CD4-positive, alpha-beta T cell (primary cell): ENCODE measurements at regions not wholly inside any gene's neighbourhood (a gene's known extent, or its start where the extent isn't known, plus 50 kb on each side); places are given as distances from the start of the nearest gene placed in this dataset.

Experiments
- ATAC-seq: fragments of 200-7000 bp; cut with Tn5 transposase; one replicate; pipeline ENCODE4 v1.10.0; 2022; ENCODE audit warnings: mild to moderate bottlenecking; ENCODE audit not compliant: poor library complexity
- CTCF ChIA-PET: fragments of 350-600 bp; sonication (Branson Sonifier 250); formaldehyde crosslinking; loops from one replicate; lab custom pipeline; 2021; ENCODE audit warnings: antibody characterized with exemption, inconsistent platforms; lab: Charles Lee
- POLR2A ChIA-PET: fragments of 350-600 bp; sonication (Branson Sonifier 250); formaldehyde crosslinking; loops from one replicate; lab custom pipeline; 2021; ENCODE audit warnings: antibody characterized with exemption, inconsistent platforms; lab: Charles Lee
- DNase-seq, 14 experiments: peaks; one replicate each; pipeline ENCODE4 v3.0.0-alpha.2; 2013 to 2020; ENCODE audit warnings: mixed read lengths in 2 of 14
- H3K27ac ChIP-seq, 2 donors: one replicate each; pipeline versions ENCODE4 v1.5.1 to v1.7.0; 2013; ENCODE audit warnings: low read length in 2 of 2, low read depth in 1 of 2, mild to moderate bottlenecking in 1 of 2
- H3K27me3 ChIP-seq, 2 experiments: 1 replicate in 1 of 2; 2 replicates in 1 of 2; pipeline versions ENCODE4 v1.6.1 to v1.7.0; 2013; ENCODE audit warnings: low read length in 2 of 2, control low read depth in 1 of 2, mild to moderate bottlenecking in 1 of 2, moderate library complexity in 1 of 2; ENCODE audit not compliant: insufficient read depth in 2 of 2, control insufficient read depth in 1 of 2
- H3K36me3 ChIP-seq: one replicate; pipeline ENCODE4 v1.6.1; 2013; ENCODE audit warnings: low read length, control low read depth; ENCODE audit not compliant: insufficient read depth
- H3K4me1 ChIP-seq: one replicate; pipeline ENCODE4 v1.6.1; 2013; ENCODE audit warnings: low read length, control low read depth; ENCODE audit not compliant: insufficient read depth
- H3K4me3 ChIP-seq: one replicate; pipeline ENCODE4 v1.5.1; 2013; ENCODE audit warnings: mild to moderate bottlenecking, low read length, moderate library complexity
- H3K9me3 ChIP-seq, 2 experiments: 1 replicate in 1 of 2; 2 replicates in 1 of 2; pipeline versions ENCODE4 v1.6.1 to v1.7.0; 2013; ENCODE audit warnings: low read length in 2 of 2, mild to moderate bottlenecking in 2 of 2, control low read depth in 1 of 2, moderate library complexity in 1 of 2; ENCODE audit not compliant: control insufficient read depth in 1 of 2, insufficient read depth in 1 of 2
- H3K27ac Mint-ChIP-seq: one replicate; pipeline ENCODE4 v1.8.0; 2020; ENCODE audit warnings: mixed read lengths
- H3K27me3 Mint-ChIP-seq: one replicate; pipeline ENCODE4 v1.8.0; 2021; ENCODE audit warnings: mixed read lengths
- H3K36me3 Mint-ChIP-seq: one replicate; pipeline ENCODE4 v1.8.0; 2021; ENCODE audit warnings: low read depth, mixed read lengths
- H3K4me1 Mint-ChIP-seq: one replicate; pipeline ENCODE4 v1.8.0; 2021; ENCODE audit warnings: low read depth, mixed read lengths
- H3K4me3 Mint-ChIP-seq: one replicate; pipeline ENCODE4 v1.8.0; 2020; ENCODE audit warnings: mild to moderate bottlenecking, mixed read lengths
- H3K9me3 Mint-ChIP-seq: one replicate; pipeline ENCODE4 v1.8.0; 2020; ENCODE audit warnings: mixed read lengths
- intact Hi-C, 2 experiments: fragments of 100-400 bp; cut with DNase I in 1 of 2; cut with micrococcal nuclease in 1 of 2; formaldehyde crosslinking; loops; one replicate each; pipeline versions ENCODE4 v1.15.1 to v1.9.0; 2023 to 2025; cut with DNase I, micrococcal nuclease
- TF ChIP-seq, protein P1 (sequence below): fragments of 200-600 bp; IDR thresholded peaks from one replicate; pipeline ENCODE4 v1.8.0; 2022; ENCODE audit warnings: antibody characterized with exemption, mild to moderate bottlenecking

DNA sequence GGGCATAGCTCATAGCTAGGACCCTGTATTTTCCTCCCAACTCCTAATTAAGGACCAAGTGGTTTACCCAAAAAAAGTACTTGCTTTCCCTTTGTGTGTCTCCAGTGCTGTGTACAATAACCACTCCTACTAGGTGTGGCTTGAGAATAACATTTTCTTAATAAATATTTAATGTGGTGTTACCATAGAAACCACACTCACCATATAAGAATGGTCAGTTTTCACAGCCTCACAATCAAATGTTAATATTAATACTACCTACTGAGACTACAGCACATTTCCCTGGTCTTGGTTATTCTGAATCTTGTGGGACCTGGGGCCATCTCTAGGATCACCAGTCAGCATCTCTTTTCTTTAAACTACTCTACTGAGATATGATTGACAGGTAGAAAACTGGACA is 83.5 kb upstream of the BCAR3 start:
- TF ChIP-seq, protein P1, sequence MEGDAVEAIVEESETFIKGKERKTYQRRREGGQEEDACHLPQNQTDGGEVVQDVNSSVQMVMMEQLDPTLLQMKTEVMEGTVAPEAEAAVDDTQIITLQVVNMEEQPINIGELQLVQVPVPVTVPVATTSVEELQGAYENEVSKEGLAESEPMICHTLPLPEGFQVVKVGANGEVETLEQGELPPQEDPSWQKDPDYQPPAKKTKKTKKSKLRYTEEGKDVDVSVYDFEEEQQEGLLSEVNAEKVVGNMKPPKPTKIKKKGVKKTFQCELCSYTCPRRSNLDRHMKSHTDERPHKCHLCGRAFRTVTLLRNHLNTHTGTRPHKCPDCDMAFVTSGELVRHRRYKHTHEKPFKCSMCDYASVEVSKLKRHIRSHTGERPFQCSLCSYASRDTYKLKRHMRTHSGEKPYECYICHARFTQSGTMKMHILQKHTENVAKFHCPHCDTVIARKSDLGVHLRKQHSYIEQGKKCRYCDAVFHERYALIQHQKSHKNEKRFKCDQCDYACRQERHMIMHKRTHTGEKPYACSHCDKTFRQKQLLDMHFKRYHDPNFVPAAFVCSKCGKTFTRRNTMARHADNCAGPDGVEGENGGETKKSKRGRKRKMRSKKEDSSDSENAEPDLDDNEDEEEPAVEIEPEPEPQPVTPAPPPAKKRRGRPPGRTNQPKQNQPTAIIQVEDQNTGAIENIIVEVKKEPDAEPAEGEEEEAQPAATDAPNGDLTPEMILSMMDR = no peak
- Histone ChIP-seq H3K36me3 (no peaks in the 10 kb centered on the region), H3K27ac (no peak overlapping the region), H3K9me3 (no peaks in the 10 kb centered on the region), H3K27me3 (no peaks in the 10 kb centered on the region), H3K4me3 (no peak overlapping the region), H3K4me1 (peaks cover 6% of the 10 kb centered on the region)
- intact Hi-C loops = no loop called here
- no peaks in the 10 kb centered on the region for H3K9me3 Mint-ChIP-seq
- no peaks in the 10 kb centered on the region for H3K36me3 Mint-ChIP-seq
- H3K4me3 Mint-ChIP-seq = no peak overlapping the region
- H3K4me1 Mint-ChIP-seq = peaks cover 14% of the 10 kb centered on the region
- no peak for DNase-seq
- no peak for ATAC-seq
- no peak overlapping the region for H3K27ac Mint-ChIP-seq
- H3K27me3 Mint-ChIP-seq = no peaks in the 10 kb centered on the region
- ChIA-PET POLR2A (no interaction called here), CTCF (interaction anchor here (0.6 kb wide), 1 partner anchor 1722 kb away, joined by 3 read pairs; no protein-coding TSS in a partner anchor)

DNA sequence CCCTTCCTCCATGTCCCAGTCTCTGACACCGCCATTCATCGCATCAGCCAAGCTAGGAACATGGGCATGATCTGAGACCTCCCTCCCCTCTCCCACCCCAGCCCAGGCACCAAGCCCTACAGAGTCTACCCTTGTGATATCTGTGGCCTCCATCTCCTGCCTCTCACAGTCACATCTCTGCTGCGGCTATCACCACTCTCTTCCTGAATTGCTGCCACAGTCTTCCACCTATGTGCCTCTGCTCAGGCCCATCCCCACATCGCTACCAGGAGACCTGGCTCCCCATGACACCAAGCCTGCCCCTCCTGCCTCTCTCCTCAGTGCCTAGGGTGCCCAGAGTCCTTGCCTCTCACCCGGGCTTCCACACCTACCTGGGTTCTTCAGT is 82.7 kb upstream of the BCAR3 start:
- H3K4me3 ChIP-seq = no peak overlapping the region
- ATAC-seq (no peak), DNase-seq (no peak)
- H3K4me1 Mint-ChIP-seq = peaks cover 14% of the 10 kb centered on the region
- ChIA-PET POLR2A (no interaction called here), CTCF (no interaction called here)
- TF ChIP-seq, protein P1 = no peak
- peaks cover 8% of the 10 kb centered on the region for H3K4me1 ChIP-seq
- no peaks in the 10 kb centered on the region for H3K9me3 ChIP-seq
- H3K27ac Mint-ChIP-seq = no peak overlapping the region
- no peaks in the 10 kb centered on the region for H3K27me3 ChIP-seq
- H3K36me3 Mint-ChIP-seq = no peaks in the 10 kb centered on the region
- no peaks in the 10 kb centered on the region for H3K9me3 Mint-ChIP-seq
- no peaks in the 10 kb centered on the region for H3K36me3 ChIP-seq
- H3K27me3 Mint-ChIP-seq = no peaks in the 10 kb centered on the region
- intact Hi-C loops = no loop called here
- H3K4me3 Mint-ChIP-seq = no peak overlapping the region
- no peak overlapping the region for H3K27ac ChIP-seq

DNA sequence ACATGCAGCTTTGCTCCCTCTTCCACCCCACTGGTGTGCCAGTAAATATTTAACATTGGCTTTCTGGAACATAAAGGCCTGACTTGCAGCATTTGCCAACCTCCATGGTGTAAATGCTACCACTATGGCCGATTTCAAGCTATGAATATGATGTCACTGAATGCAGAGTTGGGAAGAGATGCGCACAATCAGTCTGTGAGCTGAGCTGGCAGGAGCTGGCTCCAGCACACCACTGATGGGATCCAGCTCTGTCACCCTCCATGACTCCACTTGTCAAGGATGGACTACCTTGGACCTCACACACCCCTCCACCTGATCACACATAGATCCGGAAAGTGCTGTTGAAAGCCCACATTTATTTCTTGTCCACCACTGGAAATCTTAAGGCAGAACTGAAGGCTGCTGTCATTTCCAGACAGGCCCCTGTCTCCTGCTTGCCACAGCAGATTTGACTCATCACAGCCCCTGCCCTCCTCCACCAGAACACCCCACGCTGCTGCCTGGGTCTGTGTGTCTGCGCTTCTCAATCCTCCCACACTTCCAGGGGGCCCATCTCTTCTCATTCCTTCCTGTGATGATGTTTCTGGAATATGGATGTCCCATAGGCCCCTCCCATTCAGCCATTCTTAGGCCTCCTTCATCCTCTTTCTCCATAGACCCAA is 82.2 kb upstream of the BCAR3 start:
- no peak overlapping the region for H3K4me3 ChIP-seq
- H3K4me3 Mint-ChIP-seq = no peak overlapping the region
- H3K4me1 ChIP-seq = peaks cover 13% of the 10 kb centered on the region
- H3K4me1 Mint-ChIP-seq = peaks cover 14% of the 10 kb centered on the region
- no peak overlapping the region for H3K27ac Mint-ChIP-seq
- no peaks in the 10 kb centered on the region for H3K36me3 Mint-ChIP-seq
- H3K9me3 ChIP-seq = no peaks in the 10 kb centered on the region
- H3K36me3 ChIP-seq = no peaks in the 10 kb centered on the region
- TF ChIP-seq, protein P1 = no peak
- H3K27me3 ChIP-seq = no peaks in the 10 kb centered on the region
- H3K9me3 Mint-ChIP-seq = no peaks in the 10 kb centered on the region
- DNase-seq = no peak
- POLR2A ChIA-PET = no interaction called here
- no peak overlapping the region for H3K27ac ChIP-seq
- CTCF ChIA-PET = no interaction called here
- intact Hi-C loops = no loop called here
- H3K27me3 Mint-ChIP-seq = no peaks in the 10 kb centered on the region
- no peak for ATAC-seq
